ENCODE measurements at regions not wholly inside any gene's neighbourhood (a gene's known extent, or its start where the extent isn't known, plus 50 kb on each side); places are given as distances from the start of the nearest gene placed in this dataset.

GRCh38 chr5:124395926-124396325 lies 350.5 kb downstream of the ZNF608 start:
- ATAC-seq (ENCODE audit: low FRiP score) = no peak
- no peak for TF ChIP-seq CTCF (IDR thresholded peaks at IDR 0.05)

GRCh38 chr5:124395287-124395686 lies 351.2 kb downstream of the ZNF608 start:
- no peak for ATAC-seq (ENCODE audit: low FRiP score)
- no peak for DNase-seq (ENCODE audit: low spot score)
- no peak for TF ChIP-seq CTCF (IDR thresholded peaks at IDR 0.05)

More at GRCh38 chr5:124395926-124396325, 350.5 kb downstream of the ZNF608 start:
- DNase-seq (ENCODE audit: low spot score) = no peak

GRCh38 chr5:124394700-124395245 lies 351.7 kb downstream of the ZNF608 start:
- no peak for TF ChIP-seq CTCF (IDR thresholded peaks at IDR 0.05)
- ATAC-seq (ENCODE audit: low FRiP score) = no peak

GRCh38 chr5:124393584-124394379 lies 352.7 kb downstream of the ZNF608 start:
- TF ChIP-seq CTCF (IDR thresholded peaks at IDR 0.05) = no peak
- ATAC-seq (ENCODE audit: low FRiP score) (no peak), DNase-seq (ENCODE audit: low spot score) (no peak)

More at GRCh38 chr5:124394700-124395245, 351.7 kb downstream of the ZNF608 start:
- no peak for DNase-seq (ENCODE audit: low spot score)

GRCh38 chr5:124383693-124384092 lies 362.7 kb downstream of the ZNF608 start:
- no peak for TF ChIP-seq CTCF (IDR thresholded peaks at IDR 0.05)
- DNase-seq (ENCODE audit: low spot score) (no peak), ATAC-seq (ENCODE audit: low FRiP score) (no peak)

- TF ChIP-seq CTCF (IDR thresholded peaks at IDR 0.05) = no peak
- no peak for ATAC-seq (ENCODE audit: low FRiP score)
- no peak for DNase-seq (ENCODE audit: low spot score)
Observed at GRCh38 chr5:124377386-124377785, 369.1 kb downstream of the ZNF608 start.

GRCh38 chr5:124373883-124374282 lies 372.6 kb downstream of the ZNF608 start:
- DNase-seq (ENCODE audit: low spot score) (no peak), ATAC-seq (ENCODE audit: low FRiP score) (no peak)
- TF ChIP-seq CTCF (IDR thresholded peaks at IDR 0.05) = no peak

Data from omental fat pad (tissue), 3 donors.